GM23338 (cell line): ENCODE measurements at regions not wholly inside any gene's neighbourhood (a gene's known extent, or its start where the extent isn't known, plus 50 kb on each side); places are given as distances from the start of the nearest gene placed in this dataset.

Experiments
- ATAC-seq: fragments of 200-7000 bp; cut with Tn5 transposase; 3 replicates; pipeline ENCODE4 v1.9.1; 2020
- DNase-seq: peaks from one replicate; pipeline ENCODE4 v3.0.0-alpha.2; 2015; ENCODE audit warnings: low spot score
- H2AFZ ChIP-seq: fragments of 200-600 bp; sonication (generic); 2 replicates; pipeline ENCODE4 v1.8.0; 2016; ENCODE audit warnings: antibody characterized with exemption, mild to moderate bottlenecking, moderate library complexity
- H3F3A ChIP-seq: fragments of 200-600 bp; sonication (generic); replicated peaks from 2 replicates; pipeline ENCODE4 v1.8.0; 2017; ENCODE audit warnings: antibody characterized with exemption, mixed run types, low read depth
- H3K27ac ChIP-seq: fragments of 200-600 bp; sonication (generic); 2 replicates; pipeline ENCODE4 v1.6.1; 2016; ENCODE audit warnings: low read depth
- H3K27me3 ChIP-seq: fragments of 200-600 bp; sonication (generic); 2 replicates; pipeline ENCODE4 v1.8.0; 2016; ENCODE audit warnings: mild to moderate bottlenecking, mixed run types, moderate library complexity; ENCODE audit not compliant: insufficient read depth
- H3K36me3 ChIP-seq: fragments of 200-600 bp; sonication (generic); 2 replicates; pipeline ENCODE4 v1.8.0; 2016; ENCODE audit warnings: mild to moderate bottlenecking; ENCODE audit not compliant: insufficient read depth
- H3K4me1 ChIP-seq: fragments of 200-600 bp; sonication (generic); 2 replicates; pipeline ENCODE4 v1.8.0; 2016; ENCODE audit warnings: mild to moderate bottlenecking, moderate library complexity; ENCODE audit not compliant: insufficient read depth
- H3K4me2 ChIP-seq: fragments of 200-600 bp; sonication (generic); 2 replicates; pipeline ENCODE4 v1.7.1; 2017; ENCODE audit warnings: mixed run types
- H3K4me3 ChIP-seq: fragments of 200-600 bp; sonication (generic); 2 replicates; pipeline ENCODE4 v1.6.1; 2016; ENCODE audit warnings: mixed run types
- H3K79me2 ChIP-seq: fragments of 200-600 bp; sonication (generic); replicated peaks from 2 replicates; pipeline ENCODE4 v1.8.0; 2017; ENCODE audit warnings: mild to moderate bottlenecking; ENCODE audit not compliant: insufficient read depth
- H3K9me2 ChIP-seq: fragments of 200-600 bp; sonication (generic); 2 replicates; pipeline ENCODE4 v1.8.0; 2017; ENCODE audit not compliant: insufficient read depth
- H4K20me1 ChIP-seq: fragments of 200-600 bp; sonication (generic); replicated peaks from 2 replicates; pipeline ENCODE4 v1.8.0; 2017; ENCODE audit warnings: mild to moderate bottlenecking; ENCODE audit not compliant: insufficient read depth
- H3K27ac Mint-ChIP-seq: 2 replicates; pipeline ENCODE4 v1.8.0; 2020; ENCODE audit warnings: inconsistent platforms, mild to moderate bottlenecking, moderate library complexity, mixed read lengths
- H3K27me3 Mint-ChIP-seq: 3 replicates; pipeline ENCODE4 v1.8.0; 2022; ENCODE audit warnings: low read depth, mild to moderate bottlenecking, moderate library complexity, mixed read lengths, inconsistent platforms; ENCODE audit not compliant: insufficient read depth, poor library complexity
- H3K36me3 Mint-ChIP-seq: 3 replicates; pipeline ENCODE4 v1.8.0; 2021; ENCODE audit warnings: low read depth, mild to moderate bottlenecking, inconsistent platforms, moderate library complexity, mixed read lengths
- H3K4me1 Mint-ChIP-seq: 3 replicates; pipeline ENCODE4 v1.8.0; 2020; ENCODE audit warnings: mild to moderate bottlenecking, inconsistent platforms, mixed read lengths
- H3K4me3 Mint-ChIP-seq: 3 replicates; pipeline ENCODE4 v1.8.0; 2021; ENCODE audit warnings: moderate library complexity, mild to moderate bottlenecking, inconsistent platforms, mixed read lengths
- H3K9me3 Mint-ChIP-seq: 3 replicates; pipeline ENCODE4 v1.8.0; 2020; ENCODE audit warnings: moderate library complexity, mild to moderate bottlenecking, inconsistent platforms, mixed read lengths
- EZH2 ChIP-seq: fragments of 200-600 bp; sonication (generic); IDR thresholded peaks from one replicate; pipeline ENCODE4 v1.8.0; 2017; ENCODE audit warnings: antibody characterized with exemption, mild to moderate bottlenecking, low read depth; ENCODE audit not compliant: unreplicated experiment
- EZH2phosphoT487 ChIP-seq: fragments of 200-600 bp; sonication (generic); IDR thresholded peaks from one replicate; pipeline ENCODE4 v1.8.1; 2018; ENCODE audit warnings: antibody characterized with exemption; ENCODE audit not compliant: unreplicated experiment
- NANOG ChIP-seq: IDR thresholded peaks from 2 replicates; pipeline ENCODE4 v1.6.1; 2016; ENCODE audit warnings: antibody characterized with exemption, borderline replicate concordance
- STAT1 ChIP-seq: IDR thresholded peaks from one replicate; pipeline ENCODE4 v1.6.1; 2016; ENCODE audit warnings: antibody characterized with exemption; ENCODE audit not compliant: unreplicated experiment
- ZNF114 ChIP-seq: fragments of 250-450 bp; sonication (Bioruptor Pico); IDR thresholded peaks from 2 replicates; pipeline ENCODE4 v1.5.0; 2020; ENCODE audit warnings: mild to moderate bottlenecking, moderate library complexity
- ZNF331 ChIP-seq: fragments of 250-450 bp; sonication (Bioruptor Pico); IDR thresholded peaks from 2 replicates; pipeline ENCODE4 v1.5.0; 2020; ENCODE audit warnings: low read depth, mild to moderate bottlenecking, moderate library complexity
- TF ChIP-seq, protein P1 (sequence below), 2 experiments: fragments of 200-600 bp in 1 of 2; sonication (generic) in 1 of 2; conservative IDR thresholded peaks; 2 replicates each; pipeline versions ENCODE4 v1.5.1 to v1.6.1; 2016 to 2017; ENCODE audit warnings: antibody characterized with exemption in 2 of 2, low read depth in 2 of 2, mild to moderate bottlenecking in 2 of 2, moderate library complexity in 1 of 2
- TF ChIP-seq, protein P2 (sequence below): IDR thresholded peaks from 2 replicates; pipeline ENCODE4 v1.6.1; 2016; ENCODE audit warnings: antibody characterized with exemption
- TF ChIP-seq, protein P3 (sequence below): fragments of 250-450 bp; sonication (Bioruptor Pico); IDR thresholded peaks from 2 replicates; pipeline ENCODE4 v1.5.0; 2020; ENCODE audit warnings: mild to moderate bottlenecking, moderate library complexity
- TF ChIP-seq, protein P4 (sequence below): IDR thresholded peaks from one replicate; pipeline ENCODE4 v1.6.1; 2018; ENCODE audit warnings: antibody characterized with exemption; ENCODE audit not compliant: unreplicated experiment

DNA sequence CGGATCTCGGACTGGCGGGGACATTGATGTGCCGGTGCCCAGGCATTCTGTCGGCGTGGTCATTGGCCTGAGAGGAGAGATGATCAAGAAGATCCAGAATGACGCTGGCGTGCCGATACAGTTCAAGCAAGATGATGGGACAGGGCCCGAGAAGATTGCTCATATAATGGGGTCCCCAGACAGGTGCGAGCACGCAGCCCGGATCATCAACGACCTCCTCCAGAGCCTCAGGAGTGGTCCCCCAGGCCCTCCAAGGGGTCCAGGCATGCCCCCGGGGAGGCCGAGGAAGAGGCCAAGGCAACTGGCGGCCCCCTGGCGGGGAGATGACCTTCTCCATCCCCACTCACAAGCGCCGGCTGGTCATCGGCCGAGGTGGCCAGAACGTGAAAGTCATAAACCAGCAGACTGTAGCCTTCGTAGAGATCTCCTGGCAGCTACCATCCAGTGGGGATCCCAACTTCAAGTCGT is 106.5 kb upstream of the MTAP start:
- DNase-seq (no peak), ATAC-seq (no peak)
- Histone ChIP-seq H3F3A (no peaks in the 10 kb centered on the region), H3K4me3 (peak overlapping the region; percentile 44; the same call in 1 of the 2 replicates), H3K27me3 (no peaks in the 10 kb centered on the region), H2AFZ (peak overlapping the region; percentile 95), H3K79me2 (no peaks in the 10 kb centered on the region), H4K20me1 (no peaks in the 10 kb centered on the region), H3K9me2 (peaks cover 4% of the 10 kb centered on the region; the same call in 1 of the 2 replicates), H3K27ac (no peak overlapping the region), H3K4me1 (no peaks in the 10 kb centered on the region), H3K4me2 (no peak overlapping the region; the same call in 1 of the 2 replicates), H3K36me3 (no peaks in the 10 kb centered on the region)
- Mint-ChIP-seq H3K27me3 (no peaks in the 10 kb centered on the region), H3K4me1 (no peaks in the 10 kb centered on the region), H3K9me3 (peaks cover 8% of the 10 kb centered on the region; the same call in 1 of the 3 replicates), H3K27ac (no peak overlapping the region), H3K4me3 (no peak overlapping the region), H3K36me3 (peaks cover 3% of the 10 kb centered on the region; the same call in 2 of the 3 replicates)
- no peak for TF ChIP-seq ZNF331 (CRISPR knock-in tag)
- TF ChIP-seq EZH2: no peak
- TF ChIP-seq, protein P1, sequence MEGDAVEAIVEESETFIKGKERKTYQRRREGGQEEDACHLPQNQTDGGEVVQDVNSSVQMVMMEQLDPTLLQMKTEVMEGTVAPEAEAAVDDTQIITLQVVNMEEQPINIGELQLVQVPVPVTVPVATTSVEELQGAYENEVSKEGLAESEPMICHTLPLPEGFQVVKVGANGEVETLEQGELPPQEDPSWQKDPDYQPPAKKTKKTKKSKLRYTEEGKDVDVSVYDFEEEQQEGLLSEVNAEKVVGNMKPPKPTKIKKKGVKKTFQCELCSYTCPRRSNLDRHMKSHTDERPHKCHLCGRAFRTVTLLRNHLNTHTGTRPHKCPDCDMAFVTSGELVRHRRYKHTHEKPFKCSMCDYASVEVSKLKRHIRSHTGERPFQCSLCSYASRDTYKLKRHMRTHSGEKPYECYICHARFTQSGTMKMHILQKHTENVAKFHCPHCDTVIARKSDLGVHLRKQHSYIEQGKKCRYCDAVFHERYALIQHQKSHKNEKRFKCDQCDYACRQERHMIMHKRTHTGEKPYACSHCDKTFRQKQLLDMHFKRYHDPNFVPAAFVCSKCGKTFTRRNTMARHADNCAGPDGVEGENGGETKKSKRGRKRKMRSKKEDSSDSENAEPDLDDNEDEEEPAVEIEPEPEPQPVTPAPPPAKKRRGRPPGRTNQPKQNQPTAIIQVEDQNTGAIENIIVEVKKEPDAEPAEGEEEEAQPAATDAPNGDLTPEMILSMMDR (conservative IDR thresholded peaks at IDR 0.05; ENCODE audit: low read depth in 2 of 2): no peak
- no peak for TF ChIP-seq NANOG
- TF ChIP-seq, protein P2, sequence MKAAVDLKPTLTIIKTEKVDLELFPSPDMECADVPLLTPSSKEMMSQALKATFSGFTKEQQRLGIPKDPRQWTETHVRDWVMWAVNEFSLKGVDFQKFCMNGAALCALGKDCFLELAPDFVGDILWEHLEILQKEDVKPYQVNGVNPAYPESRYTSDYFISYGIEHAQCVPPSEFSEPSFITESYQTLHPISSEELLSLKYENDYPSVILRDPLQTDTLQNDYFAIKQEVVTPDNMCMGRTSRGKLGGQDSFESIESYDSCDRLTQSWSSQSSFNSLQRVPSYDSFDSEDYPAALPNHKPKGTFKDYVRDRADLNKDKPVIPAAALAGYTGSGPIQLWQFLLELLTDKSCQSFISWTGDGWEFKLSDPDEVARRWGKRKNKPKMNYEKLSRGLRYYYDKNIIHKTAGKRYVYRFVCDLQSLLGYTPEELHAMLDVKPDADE: no peak
- no peak for TF ChIP-seq EZH2phosphoT487
- no peak for TF ChIP-seq ZNF114
- TF ChIP-seq STAT1: no peak
- TF ChIP-seq, protein P3, sequence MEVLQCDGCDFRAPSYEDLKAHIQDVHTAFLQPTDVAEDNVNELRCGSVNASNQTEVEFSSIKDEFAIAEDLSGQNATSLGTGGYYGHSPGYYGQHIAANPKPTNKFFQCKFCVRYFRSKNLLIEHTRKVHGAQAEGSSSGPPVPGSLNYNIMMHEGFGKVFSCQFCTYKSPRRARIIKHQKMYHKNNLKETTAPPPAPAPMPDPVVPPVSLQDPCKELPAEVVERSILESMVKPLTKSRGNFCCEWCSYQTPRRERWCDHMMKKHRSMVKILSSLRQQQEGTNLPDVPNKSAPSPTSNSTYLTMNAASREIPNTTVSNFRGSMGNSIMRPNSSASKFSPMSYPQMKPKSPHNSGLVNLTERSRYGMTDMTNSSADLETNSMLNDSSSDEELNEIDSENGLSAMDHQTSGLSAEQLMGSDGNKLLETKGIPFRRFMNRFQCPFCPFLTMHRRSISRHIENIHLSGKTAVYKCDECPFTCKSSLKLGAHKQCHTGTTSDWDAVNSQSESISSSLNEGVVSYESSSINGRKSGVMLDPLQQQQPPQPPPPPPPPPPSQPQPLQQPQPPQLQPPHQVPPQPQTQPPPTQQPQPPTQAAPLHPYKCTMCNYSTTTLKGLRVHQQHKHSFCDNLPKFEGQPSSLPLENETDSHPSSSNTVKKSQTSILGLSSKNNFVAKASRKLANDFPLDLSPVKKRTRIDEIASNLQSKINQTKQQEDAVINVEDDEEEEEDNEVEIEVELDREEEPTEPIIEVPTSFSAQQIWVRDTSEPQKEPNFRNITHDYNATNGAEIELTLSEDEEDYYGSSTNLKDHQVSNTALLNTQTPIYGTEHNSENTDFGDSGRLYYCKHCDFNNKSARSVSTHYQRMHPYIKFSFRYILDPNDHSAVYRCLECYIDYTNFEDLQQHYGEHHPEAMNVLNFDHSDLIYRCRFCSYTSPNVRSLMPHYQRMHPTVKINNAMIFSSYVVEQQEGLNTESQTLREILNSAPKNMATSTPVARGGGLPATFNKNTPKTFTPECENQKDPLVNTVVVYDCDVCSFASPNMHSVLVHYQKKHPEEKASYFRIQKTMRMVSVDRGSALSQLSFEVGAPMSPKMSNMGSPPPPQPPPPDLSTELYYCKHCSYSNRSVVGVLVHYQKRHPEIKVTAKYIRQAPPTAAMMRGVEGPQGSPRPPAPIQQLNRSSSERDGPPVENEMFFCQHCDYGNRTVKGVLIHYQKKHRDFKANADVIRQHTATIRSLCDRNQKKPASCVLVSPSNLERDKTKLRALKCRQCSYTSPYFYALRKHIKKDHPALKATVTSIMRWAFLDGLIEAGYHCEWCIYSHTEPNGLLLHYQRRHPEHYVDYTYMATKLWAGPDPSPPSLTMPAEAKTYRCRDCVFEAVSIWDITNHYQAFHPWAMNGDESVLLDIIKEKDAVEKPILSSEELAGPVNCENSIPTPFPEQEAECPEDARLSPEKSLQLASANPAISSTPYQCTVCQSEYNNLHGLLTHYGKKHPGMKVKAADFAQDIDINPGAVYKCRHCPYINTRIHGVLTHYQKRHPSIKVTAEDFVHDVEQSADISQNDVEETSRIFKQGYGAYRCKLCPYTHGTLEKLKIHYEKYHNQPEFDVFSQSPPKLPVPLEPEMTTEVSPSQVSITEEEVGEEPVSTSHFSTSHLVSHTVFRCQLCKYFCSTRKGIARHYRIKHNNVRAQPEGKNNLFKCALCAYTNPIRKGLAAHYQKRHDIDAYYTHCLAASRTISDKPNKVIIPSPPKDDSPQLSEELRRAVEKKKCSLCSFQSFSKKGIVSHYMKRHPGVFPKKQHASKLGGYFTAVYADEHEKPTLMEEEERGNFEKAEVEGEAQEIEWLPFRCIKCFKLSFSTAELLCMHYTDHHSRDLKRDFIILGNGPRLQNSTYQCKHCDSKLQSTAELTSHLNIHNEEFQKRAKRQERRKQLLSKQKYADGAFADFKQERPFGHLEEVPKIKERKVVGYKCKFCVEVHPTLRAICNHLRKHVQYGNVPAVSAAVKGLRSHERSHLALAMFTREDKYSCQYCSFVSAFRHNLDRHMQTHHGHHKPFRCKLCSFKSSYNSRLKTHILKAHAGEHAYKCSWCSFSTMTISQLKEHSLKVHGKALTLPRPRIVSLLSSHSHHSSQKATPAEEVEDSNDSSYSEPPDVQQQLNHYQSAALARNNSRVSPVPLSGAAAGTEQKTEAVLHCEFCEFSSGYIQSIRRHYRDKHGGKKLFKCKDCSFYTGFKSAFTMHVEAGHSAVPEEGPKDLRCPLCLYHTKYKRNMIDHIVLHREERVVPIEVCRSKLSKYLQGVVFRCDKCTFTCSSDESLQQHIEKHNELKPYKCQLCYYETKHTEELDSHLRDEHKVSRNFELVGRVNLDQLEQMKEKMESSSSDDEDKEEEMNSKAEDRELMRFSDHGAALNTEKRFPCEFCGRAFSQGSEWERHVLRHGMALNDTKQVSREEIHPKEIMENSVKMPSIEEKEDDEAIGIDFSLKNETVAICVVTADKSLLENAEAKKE (CRISPR knock-in tag): no peak
- TF ChIP-seq, protein P4, sequence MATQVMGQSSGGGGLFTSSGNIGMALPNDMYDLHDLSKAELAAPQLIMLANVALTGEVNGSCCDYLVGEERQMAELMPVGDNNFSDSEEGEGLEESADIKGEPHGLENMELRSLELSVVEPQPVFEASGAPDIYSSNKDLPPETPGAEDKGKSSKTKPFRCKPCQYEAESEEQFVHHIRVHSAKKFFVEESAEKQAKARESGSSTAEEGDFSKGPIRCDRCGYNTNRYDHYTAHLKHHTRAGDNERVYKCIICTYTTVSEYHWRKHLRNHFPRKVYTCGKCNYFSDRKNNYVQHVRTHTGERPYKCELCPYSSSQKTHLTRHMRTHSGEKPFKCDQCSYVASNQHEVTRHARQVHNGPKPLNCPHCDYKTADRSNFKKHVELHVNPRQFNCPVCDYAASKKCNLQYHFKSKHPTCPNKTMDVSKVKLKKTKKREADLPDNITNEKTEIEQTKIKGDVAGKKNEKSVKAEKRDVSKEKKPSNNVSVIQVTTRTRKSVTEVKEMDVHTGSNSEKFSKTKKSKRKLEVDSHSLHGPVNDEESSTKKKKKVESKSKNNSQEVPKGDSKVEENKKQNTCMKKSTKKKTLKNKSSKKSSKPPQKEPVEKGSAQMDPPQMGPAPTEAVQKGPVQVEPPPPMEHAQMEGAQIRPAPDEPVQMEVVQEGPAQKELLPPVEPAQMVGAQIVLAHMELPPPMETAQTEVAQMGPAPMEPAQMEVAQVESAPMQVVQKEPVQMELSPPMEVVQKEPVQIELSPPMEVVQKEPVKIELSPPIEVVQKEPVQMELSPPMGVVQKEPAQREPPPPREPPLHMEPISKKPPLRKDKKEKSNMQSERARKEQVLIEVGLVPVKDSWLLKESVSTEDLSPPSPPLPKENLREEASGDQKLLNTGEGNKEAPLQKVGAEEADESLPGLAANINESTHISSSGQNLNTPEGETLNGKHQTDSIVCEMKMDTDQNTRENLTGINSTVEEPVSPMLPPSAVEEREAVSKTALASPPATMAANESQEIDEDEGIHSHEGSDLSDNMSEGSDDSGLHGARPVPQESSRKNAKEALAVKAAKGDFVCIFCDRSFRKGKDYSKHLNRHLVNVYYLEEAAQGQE: no peak
